ENCODE measurements at regions not wholly inside any gene's neighbourhood (a gene's known extent, or its start where the extent isn't known, plus 50 kb on each side); places are given as distances from the start of the nearest gene placed in this dataset.
A peak's percentile ranks its signal among the peaks of the same experiment; 100 is the strongest.

DNA sequence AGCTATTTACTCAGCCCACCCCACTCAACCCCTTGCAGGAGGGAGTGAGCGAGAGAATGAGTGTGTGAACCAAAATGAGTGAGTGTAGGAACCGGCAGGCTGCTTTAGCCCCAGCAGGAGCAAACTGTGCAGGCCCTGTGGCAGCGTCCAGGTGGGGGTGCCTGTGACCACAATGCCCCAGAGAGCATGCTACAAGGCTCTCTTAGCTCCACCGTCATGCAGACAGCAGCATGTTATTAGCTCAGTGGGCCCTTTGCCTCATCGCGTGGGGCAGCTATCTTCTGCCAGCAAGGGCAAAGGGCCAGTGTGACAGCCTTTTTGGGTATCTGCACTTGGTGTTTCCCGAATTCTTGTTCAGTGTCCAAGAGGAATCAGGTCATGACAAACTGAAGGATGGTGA is 271.3 kb downstream of the GPM6A start:
- DNase-seq (ENCODE audit: low read depth): no peak

DNA sequence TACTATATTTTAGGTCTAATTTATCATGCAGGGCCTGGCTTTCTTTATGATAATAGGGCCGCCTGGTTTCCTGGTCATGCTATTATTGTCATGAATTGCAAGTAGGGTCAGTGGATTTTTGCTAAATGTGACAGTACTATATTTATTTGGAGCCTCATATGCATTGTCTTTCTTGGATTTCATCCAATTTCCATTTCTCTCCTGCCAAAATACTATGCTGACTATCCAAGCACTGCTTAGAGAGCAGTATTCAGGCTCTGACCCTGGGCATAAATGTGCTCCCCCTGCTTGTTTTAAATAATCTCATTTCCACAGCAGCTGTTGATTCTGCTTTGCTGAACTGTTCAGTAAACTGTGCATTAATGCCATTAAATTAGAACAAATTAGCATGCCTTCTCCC is 269.3 kb downstream of the GPM6A start:
- DNase-seq (ENCODE audit: low read depth): no peak

DNA sequence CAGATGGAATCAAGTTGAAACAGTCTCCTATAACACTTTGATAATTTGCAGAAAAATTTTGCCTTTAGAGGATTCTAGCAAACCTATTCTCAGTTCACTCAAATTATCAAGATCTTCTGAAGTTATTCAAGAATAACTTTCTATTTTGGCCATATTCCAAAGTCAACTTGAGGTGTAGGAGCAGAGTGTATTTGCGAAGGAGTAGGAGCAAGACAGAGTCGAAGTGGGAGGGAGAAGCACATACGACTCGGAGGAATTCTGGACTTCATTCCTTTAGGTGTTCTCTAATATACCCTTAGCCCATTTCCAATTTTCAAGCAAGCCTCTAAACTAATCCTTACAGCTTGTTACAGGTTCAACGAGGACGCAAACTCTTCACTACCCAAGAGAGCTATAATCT is 252.9 kb downstream of the GPM6A start:
- DNase-seq (ENCODE audit: low read depth): no peak

DNA sequence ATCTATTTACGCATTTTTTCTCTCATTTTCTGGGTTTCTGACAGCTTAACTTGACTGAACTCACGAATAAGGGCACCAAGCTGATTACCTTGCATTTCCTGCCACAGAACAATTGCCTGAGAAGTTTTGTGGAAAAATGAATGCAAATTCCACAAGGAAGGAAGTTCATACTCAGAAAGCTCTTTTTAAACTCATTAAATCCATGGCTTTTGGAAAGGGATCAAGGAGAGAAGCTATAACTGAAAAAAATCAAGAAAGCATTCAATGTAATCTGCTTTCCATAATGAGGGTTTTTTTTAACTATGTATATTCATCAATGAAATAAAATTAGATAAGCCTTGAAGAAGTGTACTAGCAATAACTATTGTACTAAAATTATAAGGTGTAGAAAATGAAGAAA is 252.5 kb downstream of the GPM6A start:
- DNase-seq (ENCODE audit: low read depth): no peak

DNA sequence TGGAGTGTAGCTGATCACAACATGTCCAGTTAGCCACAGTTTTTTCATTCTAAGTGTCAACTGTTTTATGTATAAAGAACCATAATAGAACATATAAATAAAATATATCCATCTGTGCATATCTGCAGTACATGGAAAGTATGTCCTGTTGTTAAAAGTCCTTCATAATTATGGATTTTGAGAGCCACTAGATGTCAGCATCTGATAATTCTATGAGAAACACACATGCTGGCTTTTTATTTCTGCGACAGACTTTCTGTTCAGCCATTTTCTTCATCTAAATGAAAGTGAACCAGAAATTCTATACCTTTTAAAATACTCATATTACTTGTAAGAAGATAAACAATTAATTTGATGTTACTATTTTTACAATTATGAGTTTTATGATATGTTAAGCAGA is 251.5 kb downstream of the GPM6A start:
- DNase-seq (ENCODE audit: low read depth): peak; percentile 1

DNA sequence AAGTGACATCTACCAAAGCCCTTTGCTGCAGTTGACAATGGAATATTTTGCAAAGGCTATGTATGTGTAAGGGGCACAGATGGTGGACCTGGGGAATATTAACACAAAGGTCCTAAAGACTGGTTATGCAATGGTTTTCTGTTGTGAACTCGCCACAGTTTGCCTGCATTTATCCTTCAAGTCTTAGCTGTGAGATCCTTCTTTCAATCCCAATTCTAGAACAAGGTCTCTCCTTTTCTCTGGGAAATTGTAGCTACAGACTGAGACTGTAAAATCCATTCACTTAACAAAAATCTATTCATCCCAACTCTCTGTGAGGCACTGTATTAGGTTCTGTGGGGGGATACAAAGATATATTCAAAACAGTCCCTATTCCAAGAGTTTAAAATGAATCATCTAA is 250.4 kb downstream of the GPM6A start:
- no peak for DNase-seq (ENCODE audit: low read depth)

DNA sequence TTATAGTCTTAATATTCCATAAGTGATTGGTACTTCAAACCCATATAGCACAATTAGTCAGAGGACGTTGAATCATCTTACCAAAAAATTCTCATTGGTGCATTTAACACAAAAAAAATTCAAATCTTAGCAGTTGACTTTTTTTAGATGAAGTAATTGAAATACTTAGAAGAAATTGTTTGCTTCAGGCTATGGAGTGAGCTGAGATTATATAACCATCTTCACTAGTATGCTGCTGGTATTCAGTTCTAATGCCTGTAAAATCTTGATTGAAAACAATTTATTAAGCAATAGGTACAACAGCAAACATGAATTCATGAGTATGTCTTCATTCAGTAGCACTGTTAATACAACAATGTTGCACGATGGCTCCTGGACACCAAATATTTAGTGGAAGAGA is 250.0 kb downstream of the GPM6A start:
- DNase-seq (ENCODE audit: low read depth): no peak

DNA sequence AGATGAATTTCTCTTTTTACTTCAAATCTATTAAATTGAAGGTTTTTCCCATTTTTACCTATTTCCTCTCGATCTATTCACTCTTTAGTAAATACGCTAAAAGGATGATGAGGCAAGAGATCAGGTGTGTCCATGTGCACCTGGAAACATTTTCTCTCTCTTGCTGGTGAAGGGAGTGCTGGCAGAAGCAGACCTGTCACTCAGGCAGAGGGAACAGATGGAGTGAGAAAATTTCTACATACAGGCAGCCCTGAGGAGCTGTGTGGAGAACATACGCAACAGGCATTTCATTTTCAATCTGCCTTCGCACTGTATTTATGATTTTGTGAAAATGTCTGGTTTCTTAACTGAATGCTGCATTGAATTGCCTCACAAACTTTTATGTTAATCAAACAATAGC is 249.5 kb downstream of the GPM6A start:
- no peak for DNase-seq (ENCODE audit: low read depth)
